ENCODE measurements at regions not wholly inside any gene's neighbourhood (a gene's known extent, or its start where the extent isn't known, plus 50 kb on each side); places are given as distances from the start of the nearest gene placed in this dataset.

- TF ChIP-seq CTCF (IDR thresholded peaks at IDR 0.05) (no peak), POLR2A (IDR thresholded peaks at IDR 0.05) (no peak)
Observed at GRCh38 chr3:66778107-66778506, 220.0 kb upstream of the KBTBD8 start.
